Endothelial cell of umbilical vein (primary cell): ENCODE measurements at regions not wholly inside any gene's neighbourhood (a gene's known extent, or its start where the extent isn't known, plus 50 kb on each side); places are given as distances from the start of the nearest gene placed in this dataset.

ENCODE experiments used
- BruUV-seq: library from RNA; stranded (reverse); fragments of 400-500 nt; replicated peaks from 2 replicates; lab custom pipeline; 2021; lab: Mats Ljungman, UMichigan
- CTCF ChIA-PET: fragments of 300-600, 350-600 bp; sonication (Branson Sonifier 250); formaldehyde crosslinking; loops from one replicate; lab custom pipeline; 2021; ENCODE audit warnings: antibody characterized with exemption, inconsistent platforms; lab: Charles Lee
- POLR2A ChIA-PET: fragments of 300-600, 350-600 bp; sonication (Branson Sonifier 250); formaldehyde crosslinking; loops from one replicate; lab custom pipeline; 2021; ENCODE audit warnings: antibody characterized with exemption, inconsistent platforms; lab: Charles Lee
- DNase-seq: peaks from one replicate; pipeline ENCODE4 v3.0.0-alpha.2; 2011; ENCODE audit warnings: low read depth, low spot score
- FAIRE-seq: peaks from 2 replicates; lab custom pipeline; 2011; peaks lifted over from hg19 to GRCh38; lab: Jason Lieb, UNC
- H2AFZ ChIP-seq: 2 replicates; pipeline ENCODE4 v1.6.0; 2012; ENCODE audit warnings: low read depth, low read length, control low read depth, inconsistent platforms
- H3K27ac ChIP-seq: 2 replicates; pipeline ENCODE4 v1.5.1; 2011; ENCODE audit warnings: low read depth, mild to moderate bottlenecking, control low read depth, low read length, moderate library complexity; ENCODE audit not compliant: insufficient read depth
- H3K27me3 ChIP-seq, 2 experiments: 2 replicates each; pipeline versions ENCODE4 v1.6.0 to v1.6.1; 2011; ENCODE audit warnings: low read length in 2 of 2, mixed read lengths in 1 of 2; ENCODE audit not compliant: control insufficient read depth in 2 of 2, insufficient read depth in 2 of 2
- H3K36me3 ChIP-seq, 2 experiments: 2 replicates in 1 of 2; 3 replicates in 1 of 2; pipeline ENCODE4 v1.5.1; 2011; ENCODE audit warnings: low read length in 2 of 2, mild to moderate bottlenecking in 1 of 2, moderate library complexity in 1 of 2; ENCODE audit not compliant: control insufficient read depth in 2 of 2, insufficient read depth in 2 of 2; ENCODE audit errors: extremely low read depth in 1 of 2
- H3K4me1 ChIP-seq: 3 replicates; pipeline ENCODE4 v1.5.1; 2011; ENCODE audit warnings: mild to moderate bottlenecking, low read length; ENCODE audit not compliant: control insufficient read depth, insufficient read depth; ENCODE audit errors: extremely low read depth
- H3K4me2 ChIP-seq: 2 replicates; pipeline ENCODE4 v1.6.1; 2011; ENCODE audit warnings: low read length, control low read depth, mixed read lengths; ENCODE audit not compliant: insufficient read depth
- H3K4me3 ChIP-seq, 3 experiments: fragments of 200-600 bp in 1 of 3; sonication (generic), shearing (Covaris generic) in 1 of 3; replicated peaks in 1 of 3; 2 replicates each; pipeline ENCODE4 v1.5.1; 2011 to 2016; ENCODE audit warnings: control low read depth in 3 of 3, low read length in 3 of 3, mild to moderate bottlenecking in 2 of 3, inconsistent platforms in 1 of 3, low read depth in 1 of 3, moderate library complexity in 1 of 3; ENCODE audit not compliant: insufficient read depth in 1 of 3
- H3K79me2 ChIP-seq: 2 replicates; pipeline ENCODE4 v1.6.0; 2012; ENCODE audit warnings: low read length, inconsistent platforms; ENCODE audit not compliant: control insufficient read depth, insufficient read depth
- H3K9ac ChIP-seq: replicated peaks from 2 replicates; pipeline ENCODE3; 2011; ENCODE audit warnings: low read length, control low read depth; ENCODE audit not compliant: insufficient read depth; ENCODE audit errors: extremely low read depth
- H3K9me1 ChIP-seq: replicated peaks from 3 replicates; pipeline ENCODE4 v1.6.0; 2011; ENCODE audit warnings: mild to moderate bottlenecking, low read length; ENCODE audit not compliant: control insufficient read depth, insufficient read depth; ENCODE audit errors: extremely low read depth
- H3K9me3 ChIP-seq: replicated peaks from 2 replicates; pipeline ENCODE4 v1.5.1; 2012; ENCODE audit warnings: low read length, inconsistent platforms; ENCODE audit not compliant: control insufficient read depth, insufficient read depth
- H4K20me1 ChIP-seq: replicated peaks from 2 replicates; pipeline ENCODE3; 2011; ENCODE audit warnings: mild to moderate bottlenecking, low read length; ENCODE audit not compliant: control insufficient read depth, insufficient read depth; ENCODE audit errors: extremely low read depth
- EZH2 ChIP-seq: IDR thresholded peaks from 2 replicates; pipeline ENCODE4 v1.6.1; 2012; ENCODE audit warnings: borderline replicate concordance, low read depth, mild to moderate bottlenecking, moderate library complexity, low read length, inconsistent platforms; ENCODE audit not compliant: severe bottlenecking
- FOS ChIP-seq: IDR thresholded peaks from 2 replicates; pipeline ENCODE4 v1.6.1; 2011; ENCODE audit warnings: mild to moderate bottlenecking, low read length, moderate library complexity, borderline replicate concordance; ENCODE audit not compliant: insufficient read depth
- GATA2 ChIP-seq: IDR thresholded peaks from 2 replicates; pipeline ENCODE4 v1.7.0; 2011; ENCODE audit warnings: low read depth, mild to moderate bottlenecking, moderate library complexity, mixed read lengths, low read length; ENCODE audit not compliant: insufficient read length, insufficient read depth
- JUN ChIP-seq: IDR thresholded peaks from 2 replicates; pipeline ENCODE4 v1.6.1; 2011; ENCODE audit warnings: borderline replicate concordance, low read depth; ENCODE audit not compliant: insufficient read length, insufficient read depth
- MYC ChIP-seq: IDR thresholded peaks from one replicate; pipeline ENCODE4 v1.6.1; 2011; ENCODE audit warnings: mild to moderate bottlenecking, low read depth, low read length
- POLR2A ChIP-seq: IDR thresholded peaks from 2 replicates; pipeline ENCODE4 v1.6.1; 2012; ENCODE audit warnings: low read depth, mild to moderate bottlenecking, control low read depth, low read length
- POLR2AphosphoS5 ChIP-seq: IDR thresholded peaks from 2 replicates; pipeline ENCODE4 v1.6.1; 2012; ENCODE audit warnings: low read depth, mild to moderate bottlenecking, control low read depth, low read length, moderate library complexity; ENCODE audit not compliant: insufficient read depth
- dilution Hi-C: fragments of 300-500 bp; cut with MboI; formaldehyde crosslinking; loops from one replicate; pipeline ENCODE4 v1.15.0; 2019; ENCODE audit warnings: low sequenced_read_pairs; ENCODE audit not compliant: extremely low pct_ligation_motif_present
- intact Hi-C: fragments of 100-400 bp; cut with micrococcal nuclease; formaldehyde crosslinking; loops from one replicate; pipeline ENCODE4 v1.10.0; 2022
- TF ChIP-seq, protein P1 (sequence below), 2 donors: IDR thresholded peaks; 1 replicate in 1 of 2; 2 replicates in 1 of 2; pipeline ENCODE4 v1.5.1; 2011; ENCODE audit warnings: low read length in 2 of 2, mild to moderate bottlenecking in 2 of 2, moderate library complexity in 2 of 2, control low read depth in 1 of 2, inconsistent platforms in 1 of 2, low read depth in 1 of 2; ENCODE audit not compliant: insufficient read depth in 1 of 2; ENCODE audit errors: extremely low read depth in 1 of 2
- TF ChIP-seq, protein P2 (sequence below): IDR thresholded peaks from 2 replicates; pipeline ENCODE4 v1.6.1; 2011; ENCODE audit not compliant: insufficient read depth, insufficient read length

DNA sequence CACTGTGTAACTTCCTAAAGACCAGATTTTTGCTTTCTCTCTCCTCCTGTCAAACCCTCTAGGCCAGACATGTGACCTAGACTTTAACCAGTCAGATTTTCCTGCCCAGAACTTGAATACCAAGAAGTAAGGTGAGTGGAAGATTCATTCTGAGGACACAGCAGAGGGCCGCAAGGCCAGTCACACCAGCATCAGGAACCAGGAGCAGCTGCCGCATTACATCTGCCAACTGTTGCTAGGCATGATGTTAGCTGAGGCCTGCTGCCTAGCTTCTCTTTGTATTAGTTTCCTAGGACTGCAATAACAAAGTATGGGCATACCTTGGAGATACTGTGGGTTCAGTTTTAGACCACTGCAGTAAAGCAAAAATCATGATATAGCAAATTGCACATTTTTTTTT lies 101.9 kb upstream of the BMP4 start:
- dilution Hi-C loops (no loop called here), intact Hi-C loops (no loop called here)
- Histone ChIP-seq H3K36me3 (no peaks in the 10 kb centered on the region), H3K27ac (no peak overlapping the region), H3K27me3 (no peaks in the 10 kb centered on the region), H4K20me1 (no peaks in the 10 kb centered on the region), H3K9ac (no peak overlapping the region), H3K4me2 (no peak overlapping the region), H3K79me2 (no peaks in the 10 kb centered on the region), H3K4me3 (no peak overlapping the region), H3K9me3 (no peaks in the 10 kb centered on the region), H2AFZ (no peak overlapping the region), H3K9me1 (no peaks in the 10 kb centered on the region), H3K4me1 (peaks cover 2% of the 10 kb centered on the region)
- BruUV-seq = no TSS peak
- no peak for FAIRE-seq
- ChIA-PET CTCF (interaction anchor here (1.0 to 1.3 kb wide), 2 partner anchors 8 to 271 kb away, joined by 3 read pairs; no protein-coding TSS in a partner anchor), POLR2A (no interaction called here)
- TF ChIP-seq POLR2A (no peak), POLR2AphosphoS5 (no peak)
- no peak for DNase-seq

DNA sequence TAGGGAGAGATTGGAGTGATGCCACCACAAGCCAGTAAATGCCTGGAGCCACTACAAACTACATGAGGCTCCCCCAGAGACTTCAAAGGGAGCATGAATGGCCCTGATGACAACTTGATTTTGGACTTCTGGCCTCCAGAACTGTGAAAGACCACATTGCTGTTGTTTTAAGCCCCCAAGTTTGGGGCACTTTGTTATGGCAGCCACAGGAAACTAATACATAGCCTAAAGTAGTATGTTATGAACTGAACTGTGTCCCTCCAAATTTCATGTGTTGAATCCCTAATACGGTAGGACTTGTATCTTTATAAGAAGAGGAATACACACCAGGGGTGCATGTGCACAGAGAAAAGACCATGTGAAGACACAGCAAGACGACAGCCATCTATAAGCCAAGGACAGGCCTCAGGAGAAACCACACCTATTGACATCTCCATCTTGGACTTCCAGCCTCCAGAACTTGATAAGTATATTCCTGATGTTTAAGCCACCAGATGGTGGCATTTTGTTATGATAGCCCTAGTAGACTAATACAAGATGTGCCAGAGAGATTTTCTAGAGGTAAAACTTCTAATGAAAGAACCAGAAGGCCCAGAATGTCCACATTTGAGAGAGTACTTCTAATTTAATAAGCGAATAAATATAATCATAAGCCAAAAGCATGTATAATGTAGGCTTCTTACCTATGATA lies 127.1 kb upstream of the BMP4 start:
- Histone ChIP-seq H3K4me2 (no peak overlapping the region), H3K9ac (no peak overlapping the region), H3K27me3 (no peaks in the 10 kb centered on the region), H2AFZ (no peak overlapping the region), H3K36me3 (no peaks in the 10 kb centered on the region), H3K27ac (no peak overlapping the region), H3K4me1 (no peaks in the 10 kb centered on the region), H4K20me1 (no peaks in the 10 kb centered on the region), H3K79me2 (no peaks in the 10 kb centered on the region), H3K9me1 (no peaks in the 10 kb centered on the region), H3K9me3 (no peaks in the 10 kb centered on the region), H3K4me3 (no peak overlapping the region)
- no TSS peak for BruUV-seq
- FAIRE-seq = no peak
- dilution Hi-C loops = no loop called here
- intact Hi-C loops = no loop called here
- DNase-seq = no peak
- no peak for TF ChIP-seq FOS
- TF ChIP-seq JUN = no peak
- TF ChIP-seq, protein P1, sequence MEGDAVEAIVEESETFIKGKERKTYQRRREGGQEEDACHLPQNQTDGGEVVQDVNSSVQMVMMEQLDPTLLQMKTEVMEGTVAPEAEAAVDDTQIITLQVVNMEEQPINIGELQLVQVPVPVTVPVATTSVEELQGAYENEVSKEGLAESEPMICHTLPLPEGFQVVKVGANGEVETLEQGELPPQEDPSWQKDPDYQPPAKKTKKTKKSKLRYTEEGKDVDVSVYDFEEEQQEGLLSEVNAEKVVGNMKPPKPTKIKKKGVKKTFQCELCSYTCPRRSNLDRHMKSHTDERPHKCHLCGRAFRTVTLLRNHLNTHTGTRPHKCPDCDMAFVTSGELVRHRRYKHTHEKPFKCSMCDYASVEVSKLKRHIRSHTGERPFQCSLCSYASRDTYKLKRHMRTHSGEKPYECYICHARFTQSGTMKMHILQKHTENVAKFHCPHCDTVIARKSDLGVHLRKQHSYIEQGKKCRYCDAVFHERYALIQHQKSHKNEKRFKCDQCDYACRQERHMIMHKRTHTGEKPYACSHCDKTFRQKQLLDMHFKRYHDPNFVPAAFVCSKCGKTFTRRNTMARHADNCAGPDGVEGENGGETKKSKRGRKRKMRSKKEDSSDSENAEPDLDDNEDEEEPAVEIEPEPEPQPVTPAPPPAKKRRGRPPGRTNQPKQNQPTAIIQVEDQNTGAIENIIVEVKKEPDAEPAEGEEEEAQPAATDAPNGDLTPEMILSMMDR (IDR thresholded peaks at IDR 0.05; ENCODE audit: extremely low read depth in 1 of 2, insufficient read depth in 1 of 2, low read depth in 1 of 2, low read length in 2 of 2) = no peak
- no peak for TF ChIP-seq POLR2AphosphoS5
- no peak for TF ChIP-seq EZH2
- no peak for TF ChIP-seq MYC
- TF ChIP-seq, protein P2, sequence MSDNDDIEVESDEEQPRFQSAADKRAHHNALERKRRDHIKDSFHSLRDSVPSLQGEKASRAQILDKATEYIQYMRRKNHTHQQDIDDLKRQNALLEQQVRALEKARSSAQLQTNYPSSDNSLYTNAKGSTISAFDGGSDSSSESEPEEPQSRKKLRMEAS = no peak
- TF ChIP-seq GATA2 = no peak
- no peak for TF ChIP-seq POLR2A
- ChIA-PET CTCF (interaction anchor here (1.3 kb wide), 1 partner anchor 91 kb away, joined by 3 read pairs; no protein-coding TSS in a partner anchor), POLR2A (no interaction called here)
